Coronary artery (tissue), 2 donors: ENCODE measurements at regions not wholly inside any gene's neighbourhood (a gene's known extent, or its start where the extent isn't known, plus 50 kb on each side); places are given as distances from the start of the nearest gene placed in this dataset.
"Not testable (repeated sequence)": the region's sequence is repeated elsewhere in the genome, so short reads cannot be mapped to it uniquely, and the experiment has no call there.

Experiments used
- DNase-seq: peaks from one replicate; pipeline ENCODE4 v3.0.0-alpha.2; 2017; ENCODE audit warnings: low spot score
- H3K27ac ChIP-seq, 2 donors: fragments of 200-600 bp; sonication (generic); one replicate each; pipeline ENCODE4 v1.5.1; 2016 to 2019
- H3K4me3 ChIP-seq: fragments of 200-600 bp; sonication (generic); 2 replicates; pipeline ENCODE4 v1.5.1; 2016; ENCODE audit warnings: mild to moderate bottlenecking, moderate library complexity
- TF ChIP-seq, protein P1 (sequence below): fragments of 200-600 bp; sonication (generic); IDR thresholded peaks from one replicate; pipeline ENCODE4 v1.5.1; 2019; ENCODE audit warnings: antibody characterized with exemption

GRCh38 chr3:18215639-18216038, 209.5 kb downstream of the SATB1 start:
- DNase-seq, result no peak
- TF ChIP-seq, protein P1, sequence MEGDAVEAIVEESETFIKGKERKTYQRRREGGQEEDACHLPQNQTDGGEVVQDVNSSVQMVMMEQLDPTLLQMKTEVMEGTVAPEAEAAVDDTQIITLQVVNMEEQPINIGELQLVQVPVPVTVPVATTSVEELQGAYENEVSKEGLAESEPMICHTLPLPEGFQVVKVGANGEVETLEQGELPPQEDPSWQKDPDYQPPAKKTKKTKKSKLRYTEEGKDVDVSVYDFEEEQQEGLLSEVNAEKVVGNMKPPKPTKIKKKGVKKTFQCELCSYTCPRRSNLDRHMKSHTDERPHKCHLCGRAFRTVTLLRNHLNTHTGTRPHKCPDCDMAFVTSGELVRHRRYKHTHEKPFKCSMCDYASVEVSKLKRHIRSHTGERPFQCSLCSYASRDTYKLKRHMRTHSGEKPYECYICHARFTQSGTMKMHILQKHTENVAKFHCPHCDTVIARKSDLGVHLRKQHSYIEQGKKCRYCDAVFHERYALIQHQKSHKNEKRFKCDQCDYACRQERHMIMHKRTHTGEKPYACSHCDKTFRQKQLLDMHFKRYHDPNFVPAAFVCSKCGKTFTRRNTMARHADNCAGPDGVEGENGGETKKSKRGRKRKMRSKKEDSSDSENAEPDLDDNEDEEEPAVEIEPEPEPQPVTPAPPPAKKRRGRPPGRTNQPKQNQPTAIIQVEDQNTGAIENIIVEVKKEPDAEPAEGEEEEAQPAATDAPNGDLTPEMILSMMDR, result no peak
- Histone ChIP-seq H3K4me3 (no peak overlapping the region), H3K27ac (no peak overlapping the region)

DNA sequence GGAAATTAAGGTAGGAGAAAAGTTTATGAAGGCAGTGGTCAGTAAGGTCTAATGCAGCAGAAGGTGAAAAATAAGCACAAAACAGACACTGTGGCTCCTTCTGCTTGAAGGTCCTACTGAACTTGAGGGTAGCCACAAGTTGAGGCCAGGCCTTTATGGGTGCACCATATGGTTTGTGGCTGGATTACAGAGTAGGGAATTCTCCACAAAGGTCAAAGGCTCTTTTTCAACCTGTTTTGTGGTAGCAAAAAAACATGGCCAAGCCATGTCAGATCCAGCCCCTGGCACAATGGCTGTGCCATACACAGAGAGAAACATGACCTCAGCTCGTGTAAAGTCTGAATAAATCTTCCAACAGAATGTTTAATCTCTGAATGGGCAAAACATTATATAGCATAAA, 214.0 kb downstream of the SATB1 start:
- no peak overlapping the region for H3K27ac ChIP-seq
- no peak overlapping the region for H3K4me3 ChIP-seq
- TF ChIP-seq, protein P1, result no peak
- DNase-seq, result no peak

DNA sequence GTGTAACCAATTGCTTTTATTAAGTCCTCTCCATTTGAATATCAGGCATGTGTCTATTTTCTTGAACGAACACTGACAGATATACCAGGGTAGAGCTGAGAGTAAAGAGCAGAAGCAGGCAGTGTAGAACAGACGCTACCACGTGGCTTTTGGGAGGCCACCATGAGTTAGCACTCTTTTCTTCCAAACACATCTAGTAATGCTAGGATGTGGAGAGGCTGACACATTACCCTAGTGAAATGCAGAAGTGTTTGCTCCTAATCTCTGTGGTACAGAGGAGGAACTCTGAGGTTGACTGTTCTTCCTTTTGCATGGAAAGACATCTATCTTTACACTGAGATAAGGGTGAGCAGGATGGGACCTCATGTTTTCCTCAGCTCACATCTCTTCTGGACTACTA, 216.3 kb downstream of the SATB1 start:
- H3K4me3 ChIP-seq, result no peak overlapping the region
- no peak for DNase-seq
- H3K27ac ChIP-seq, result no peak overlapping the region
- TF ChIP-seq, protein P1, result no peak

- Histone ChIP-seq H3K27ac (no peak overlapping the region), H3K4me3 (no peak overlapping the region)
- no peak for DNase-seq
- TF ChIP-seq, protein P1, result no peak
Measured at GRCh38 chr3:18208091-18208490, 217.0 kb downstream of the SATB1 start.

DNA sequence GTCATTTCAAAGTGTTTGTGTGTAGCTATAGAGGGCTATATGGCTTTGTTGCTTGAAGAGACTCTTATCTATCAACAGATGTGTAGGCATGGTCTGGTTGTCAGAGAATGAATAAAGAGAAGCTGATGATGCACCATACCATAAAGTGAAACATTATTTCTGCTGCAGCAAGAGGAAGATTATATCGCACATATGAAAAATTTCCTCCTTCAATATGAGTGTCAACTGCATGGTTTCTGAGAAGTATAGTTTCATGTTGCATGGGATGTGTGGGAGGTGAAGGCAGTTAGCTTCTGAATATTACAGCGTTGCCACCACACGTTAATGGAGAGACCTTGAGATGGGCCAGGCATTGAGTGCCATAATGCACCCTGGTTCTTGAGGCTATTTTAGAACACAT, 217.9 kb downstream of the SATB1 start:
- Histone ChIP-seq H3K27ac (no peak overlapping the region), H3K4me3 (no peak overlapping the region)
- no peak for DNase-seq
- TF ChIP-seq, protein P1, result no peak

DNA sequence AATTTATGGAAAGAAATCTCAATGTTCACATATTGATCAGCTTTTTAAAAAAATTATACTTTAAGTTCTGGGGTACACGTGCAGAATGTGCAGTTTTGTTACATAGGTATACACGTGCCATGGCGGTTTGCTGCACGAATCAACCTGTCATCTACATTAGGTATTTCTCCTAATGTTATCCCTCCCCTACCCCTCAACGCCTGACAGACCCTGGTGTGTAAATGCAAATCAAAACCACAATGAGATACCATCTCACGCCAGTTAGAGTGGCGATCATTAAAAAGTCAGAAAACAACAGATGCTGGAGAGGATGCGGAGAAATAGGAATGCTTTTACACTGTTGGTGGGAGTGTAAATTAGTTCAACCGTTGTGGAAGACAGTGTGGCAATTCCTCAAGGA, 219.4 kb downstream of the SATB1 start:
- DNase-seq, H3K27ac ChIP-seq, H3K4me3 ChIP-seq: not testable (repeated sequence)

GRCh38 chr3:18201315-18201714, 223.8 kb downstream of the SATB1 start:
- H3K27ac ChIP-seq, result no peak overlapping the region
- TF ChIP-seq, protein P1, result no peak
- H3K4me3 ChIP-seq, result no peak overlapping the region
- no peak for DNase-seq

DNA sequence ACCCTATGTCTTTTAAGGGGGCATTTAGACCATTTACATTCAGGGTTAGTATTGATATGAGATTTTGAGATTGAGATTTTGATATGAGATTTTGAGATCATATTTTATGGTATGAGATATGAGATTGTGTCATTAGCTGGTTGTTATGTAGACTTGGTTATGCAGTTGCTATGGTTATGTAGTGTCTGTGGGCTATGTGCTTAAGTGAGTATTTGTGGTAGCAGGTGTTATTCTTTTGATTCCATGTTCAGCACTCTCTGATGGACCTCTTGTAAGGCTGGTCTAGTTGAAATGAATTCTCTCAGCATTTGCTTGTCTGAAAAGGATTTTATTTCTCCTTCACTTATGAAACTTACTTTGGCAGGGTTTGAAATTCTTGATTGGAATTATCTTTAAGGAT, 225.4 kb downstream of the SATB1 start:
- Histone ChIP-seq H3K27ac (no peak overlapping the region), H3K4me3 (no peak overlapping the region)
- no peak for DNase-seq
- TF ChIP-seq, protein P1, result no peak
